ENCODE measurements at regions not wholly inside any gene's neighbourhood (a gene's known extent, or its start where the extent isn't known, plus 50 kb on each side); places are given as distances from the start of the nearest gene placed in this dataset.

DNA sequence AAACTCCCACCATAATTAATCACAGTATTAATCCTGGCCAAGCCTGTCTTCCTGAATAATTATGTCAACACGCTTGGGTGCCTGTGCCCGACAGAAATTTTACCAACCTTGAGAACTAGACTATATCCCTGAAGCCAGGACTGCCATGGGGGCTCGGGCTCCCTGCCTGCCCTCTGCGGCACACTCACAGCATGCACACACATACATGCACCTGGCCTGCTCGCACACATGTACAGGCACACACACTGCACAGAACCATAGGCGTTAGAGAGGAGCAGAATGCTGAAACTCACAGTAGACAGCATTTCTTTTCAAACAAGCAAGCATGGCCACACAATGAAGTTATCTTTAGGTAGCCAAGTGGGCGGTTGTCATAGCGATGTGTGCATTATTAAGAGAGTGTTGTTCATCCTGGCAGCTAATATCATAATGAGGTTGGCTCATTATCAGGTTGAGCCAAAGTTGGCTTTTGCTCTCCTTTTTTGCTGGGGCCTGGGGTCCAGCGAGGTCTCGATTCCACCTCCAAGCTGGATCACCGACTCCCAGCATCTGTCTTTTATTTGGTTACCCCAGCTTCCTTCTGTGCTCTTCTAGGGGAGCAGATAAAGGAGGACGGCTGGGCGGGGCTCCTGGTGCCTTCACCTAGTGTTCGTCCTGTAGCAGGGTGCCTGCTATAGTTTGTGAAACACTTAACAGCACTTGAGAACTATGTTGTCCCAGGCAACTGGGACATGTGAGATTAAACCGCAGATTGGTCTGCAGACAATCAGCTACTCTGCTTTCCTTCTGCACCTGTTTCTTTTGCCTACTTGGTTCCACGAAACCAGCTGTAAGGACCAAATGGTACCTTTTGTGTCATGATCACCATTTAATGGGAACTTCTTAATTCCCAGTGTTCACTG lies 91.4 kb downstream of the ZNF621 start:
- no peaks in the 10 kb centered on the region for H4K20me1 ChIP-seq (ENCODE audit: low read depth)
- peaks cover 54% of the 10 kb centered on the region for H3K4me1 ChIP-seq
- H3K4me3 ChIP-seq: peak overlapping the region; percentile 44
- no peaks in the 10 kb centered on the region for H3K27me3 ChIP-seq
- Mint-ChIP-seq H3K4me3 (peak overlapping the region; percentile 80), H3K36me3 (no peaks in the 10 kb centered on the region), H3K4me1 (peaks cover 50% of the 10 kb centered on the region), H3K27me3 (ENCODE audit: insufficient read depth, low read depth) (peaks cover 6% of the 10 kb centered on the region), H3K27ac (peak overlapping the region; percentile 93), H3K9me3 (no peaks in the 10 kb centered on the region)
- H3K9me3 ChIP-seq (ENCODE audit: low read depth): no peaks in the 10 kb centered on the region
- H3K36me3 ChIP-seq: no peaks in the 10 kb centered on the region
- H3K9ac ChIP-seq: no peak overlapping the region
- peaks cover 17% of the 10 kb centered on the region for H3F3A ChIP-seq (ENCODE audit: low read depth)
- DNase-seq (ENCODE audit: low spot score): peak; percentile 26
- H3K4me2 ChIP-seq: peak overlapping the region; percentile 80
- no peak overlapping the region for H3K27ac ChIP-seq
- peak overlapping the region; percentile 64 for H2AFZ ChIP-seq (replicated peaks)
- H3K79me2 ChIP-seq (ENCODE audit: low read depth): no peaks in the 10 kb centered on the region
- TF ChIP-seq EZH2 (IDR thresholded peaks at IDR 0.05) (no peak), EZH2phosphoT487 (IDR thresholded peaks at IDR 0.05) (no peak)
- TF ChIP-seq, protein P1, sequence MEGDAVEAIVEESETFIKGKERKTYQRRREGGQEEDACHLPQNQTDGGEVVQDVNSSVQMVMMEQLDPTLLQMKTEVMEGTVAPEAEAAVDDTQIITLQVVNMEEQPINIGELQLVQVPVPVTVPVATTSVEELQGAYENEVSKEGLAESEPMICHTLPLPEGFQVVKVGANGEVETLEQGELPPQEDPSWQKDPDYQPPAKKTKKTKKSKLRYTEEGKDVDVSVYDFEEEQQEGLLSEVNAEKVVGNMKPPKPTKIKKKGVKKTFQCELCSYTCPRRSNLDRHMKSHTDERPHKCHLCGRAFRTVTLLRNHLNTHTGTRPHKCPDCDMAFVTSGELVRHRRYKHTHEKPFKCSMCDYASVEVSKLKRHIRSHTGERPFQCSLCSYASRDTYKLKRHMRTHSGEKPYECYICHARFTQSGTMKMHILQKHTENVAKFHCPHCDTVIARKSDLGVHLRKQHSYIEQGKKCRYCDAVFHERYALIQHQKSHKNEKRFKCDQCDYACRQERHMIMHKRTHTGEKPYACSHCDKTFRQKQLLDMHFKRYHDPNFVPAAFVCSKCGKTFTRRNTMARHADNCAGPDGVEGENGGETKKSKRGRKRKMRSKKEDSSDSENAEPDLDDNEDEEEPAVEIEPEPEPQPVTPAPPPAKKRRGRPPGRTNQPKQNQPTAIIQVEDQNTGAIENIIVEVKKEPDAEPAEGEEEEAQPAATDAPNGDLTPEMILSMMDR (IDR thresholded peaks at IDR 0.05): no peak

DNA sequence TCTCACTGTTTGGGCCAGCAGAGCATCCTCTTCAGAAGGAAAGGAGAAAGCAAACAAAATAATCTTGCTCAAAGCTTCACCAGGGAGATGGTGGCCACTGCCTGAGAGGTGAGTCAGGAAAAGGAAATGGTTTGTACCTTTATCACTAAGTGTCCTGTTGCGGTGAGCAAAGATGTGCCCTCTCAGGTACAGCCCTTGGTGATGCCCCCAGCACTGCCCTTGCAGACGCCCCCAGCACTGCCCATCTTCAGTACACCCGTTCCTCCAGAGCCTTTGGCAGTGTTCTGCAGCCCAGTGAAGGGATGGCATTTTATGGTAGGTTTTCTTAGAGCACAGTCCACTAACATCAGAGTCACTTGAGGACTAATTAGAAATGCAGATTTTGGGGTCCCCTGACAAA lies 92.3 kb downstream of the ZNF621 start:
- TF ChIP-seq, protein P1 (IDR thresholded peaks at IDR 0.05): no peak
- no peak for TF ChIP-seq EZH2 (IDR thresholded peaks at IDR 0.05)
- no peak for TF ChIP-seq EZH2phosphoT487 (IDR thresholded peaks at IDR 0.05)
- no peak overlapping the region for H2AFZ ChIP-seq (replicated peaks)
- Mint-ChIP-seq H3K36me3 (no peaks in the 10 kb centered on the region), H3K4me3 (no peak overlapping the region), H3K27ac (peak overlapping the region; percentile 77), H3K27me3 (ENCODE audit: insufficient read depth, low read depth) (peaks cover 6% of the 10 kb centered on the region), H3K4me1 (peaks cover 46% of the 10 kb centered on the region), H3K9me3 (no peaks in the 10 kb centered on the region)
- H3K9ac ChIP-seq: no peak overlapping the region
- no peaks in the 10 kb centered on the region for H3K36me3 ChIP-seq
- H3K27me3 ChIP-seq: no peaks in the 10 kb centered on the region
- no peak for DNase-seq (ENCODE audit: low spot score)
- H3F3A ChIP-seq (ENCODE audit: low read depth): peaks cover 17% of the 10 kb centered on the region
- peaks cover 47% of the 10 kb centered on the region for H3K4me1 ChIP-seq
- no peaks in the 10 kb centered on the region for H3K79me2 ChIP-seq (ENCODE audit: low read depth)
- no peaks in the 10 kb centered on the region for H4K20me1 ChIP-seq (ENCODE audit: low read depth)
- H3K4me2 ChIP-seq: no peak overlapping the region
- H3K9me3 ChIP-seq (ENCODE audit: low read depth): no peaks in the 10 kb centered on the region
- H3K4me3 ChIP-seq: no peak overlapping the region
- no peak overlapping the region for H3K27ac ChIP-seq

DNA sequence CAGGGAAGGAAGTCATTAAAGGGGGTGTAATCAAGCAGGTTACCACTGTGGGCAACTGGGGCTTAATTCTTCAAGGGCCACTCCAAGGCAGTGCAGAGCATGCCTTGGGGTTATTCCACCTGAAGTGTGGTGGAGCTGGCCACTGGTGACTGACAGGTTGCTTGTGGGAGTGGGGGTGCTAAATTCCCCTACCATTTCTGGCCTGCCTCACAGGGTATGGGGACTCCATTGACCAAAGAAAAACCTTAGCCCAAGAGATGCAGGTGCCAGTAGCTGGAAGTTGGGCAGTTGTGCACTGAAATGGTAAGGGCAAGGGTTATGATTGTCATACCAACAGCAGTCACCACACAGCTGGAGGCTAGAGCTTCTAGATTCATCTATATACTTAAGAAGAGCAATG lies 93.4 kb downstream of the ZNF621 start:
- Histone ChIP-seq H3K27ac (no peak overlapping the region), H3K79me2 (ENCODE audit: low read depth) (no peaks in the 10 kb centered on the region), H3K4me3 (no peak overlapping the region), H3K27me3 (no peaks in the 10 kb centered on the region), H3F3A (ENCODE audit: low read depth) (peaks cover 8% of the 10 kb centered on the region), H3K9me3 (ENCODE audit: low read depth) (no peaks in the 10 kb centered on the region), H4K20me1 (ENCODE audit: low read depth) (no peaks in the 10 kb centered on the region), H3K9ac (no peak overlapping the region), H3K4me2 (no peak overlapping the region), H3K36me3 (no peaks in the 10 kb centered on the region), H3K4me1 (peaks cover 36% of the 10 kb centered on the region), H2AFZ (replicated peaks) (no peak overlapping the region)
- no peak for TF ChIP-seq EZH2 (IDR thresholded peaks at IDR 0.05)
- TF ChIP-seq, protein P1 (IDR thresholded peaks at IDR 0.05): no peak
- no peak for TF ChIP-seq EZH2phosphoT487 (IDR thresholded peaks at IDR 0.05)
- no peak overlapping the region for H3K4me3 Mint-ChIP-seq
- H3K27me3 Mint-ChIP-seq (ENCODE audit: insufficient read depth, low read depth): peaks cover 9% of the 10 kb centered on the region
- no peaks in the 10 kb centered on the region for H3K9me3 Mint-ChIP-seq
- H3K4me1 Mint-ChIP-seq: peaks cover 37% of the 10 kb centered on the region
- H3K27ac Mint-ChIP-seq: no peak overlapping the region
- DNase-seq (ENCODE audit: low spot score): no peak
- no peaks in the 10 kb centered on the region for H3K36me3 Mint-ChIP-seq

All from neural progenitor cell (in vitro differentiated cells).